ENCODE measurements at regions not wholly inside any gene's neighbourhood (a gene's known extent, or its start where the extent isn't known, plus 50 kb on each side); places are given as distances from the start of the nearest gene placed in this dataset.
"Not testable (repeated sequence)": the region's sequence is repeated elsewhere in the genome, so short reads cannot be mapped to it uniquely, and the experiment has no call there.

GRCh38 chr6:169974663-169975062 lies 223.2 kb downstream of the ERMARD start:
- H3K4me3 ChIP-seq: no peak overlapping the region
- no peak for DNase-seq (ENCODE audit: low read depth in 1 of 2, low spot score in 1 of 2)
- no peak for TF ChIP-seq CTCF (IDR thresholded peaks at IDR 0.05; ENCODE audit: low read depth, low read length)
- no peaks in the 10 kb centered on the region for H3K27me3 ChIP-seq
- H3K36me3 ChIP-seq: no peaks in the 10 kb centered on the region
- no peaks in the 10 kb centered on the region for H3K4me1 ChIP-seq (ENCODE audit: low read depth)
- H3K9me3 ChIP-seq (ENCODE audit: low read depth): no peaks in the 10 kb centered on the region
- H3K27ac ChIP-seq: no peak overlapping the region

GRCh38 chr6:169973588-169974467 lies 222.4 kb downstream of the ERMARD start:
- H3K27me3 ChIP-seq; H3K4me3 ChIP-seq; DNase-seq (ENCODE audit: low read depth in 1 of 2, low spot score in 1 of 2); H3K4me1 ChIP-seq (ENCODE audit: low read depth); H3K9me3 ChIP-seq (ENCODE audit: low read depth); H3K36me3 ChIP-seq; H3K27ac ChIP-seq: not testable (repeated sequence)

- H3K27ac ChIP-seq: no peak overlapping the region
- TF ChIP-seq CTCF (IDR thresholded peaks at IDR 0.05; ENCODE audit: low read depth, low read length): no peak
- no peaks in the 10 kb centered on the region for H3K27me3 ChIP-seq
- no peak overlapping the region for H3K4me3 ChIP-seq
- DNase-seq (ENCODE audit: low read depth in 1 of 2, low spot score in 1 of 2): no peak
- no peaks in the 10 kb centered on the region for H3K9me3 ChIP-seq (ENCODE audit: low read depth)
- H3K36me3 ChIP-seq: no peaks in the 10 kb centered on the region
- H3K4me1 ChIP-seq (ENCODE audit: low read depth): no peaks in the 10 kb centered on the region
These were observed 221.3 kb downstream of the ERMARD start for GRCh38 chr6:169972736-169973135.

GRCh38 chr6:169972101-169972651 lies 220.8 kb downstream of the ERMARD start:
- Histone ChIP-seq H3K27me3 (no peaks in the 10 kb centered on the region), H3K9me3 (ENCODE audit: low read depth) (no peaks in the 10 kb centered on the region), H3K36me3 (no peaks in the 10 kb centered on the region), H3K27ac (no peak overlapping the region), H3K4me3 (no peak overlapping the region), H3K4me1 (ENCODE audit: low read depth) (no peaks in the 10 kb centered on the region)
- no peak for DNase-seq (ENCODE audit: low read depth in 1 of 2, low spot score in 1 of 2)
- TF ChIP-seq CTCF (IDR thresholded peaks at IDR 0.05; ENCODE audit: low read depth, low read length): no peak

GRCh38 chr6:169971081-169971861 lies 219.8 kb downstream of the ERMARD start:
- no peaks in the 10 kb centered on the region for H3K27me3 ChIP-seq
- no peak overlapping the region for H3K4me3 ChIP-seq
- H3K36me3 ChIP-seq: no peaks in the 10 kb centered on the region
- DNase-seq (ENCODE audit: low read depth in 1 of 2, low spot score in 1 of 2): no peak
- H3K4me1 ChIP-seq (ENCODE audit: low read depth): no peaks in the 10 kb centered on the region
- no peaks in the 10 kb centered on the region for H3K9me3 ChIP-seq (ENCODE audit: low read depth)
- no peak for TF ChIP-seq CTCF (IDR thresholded peaks at IDR 0.05; ENCODE audit: low read depth, low read length)
- no peak overlapping the region for H3K27ac ChIP-seq
